ENCODE measurements at regions not wholly inside any gene's neighbourhood (a gene's known extent, or its start where the extent isn't known, plus 50 kb on each side); places are given as distances from the start of the nearest gene placed in this dataset.

DNA sequence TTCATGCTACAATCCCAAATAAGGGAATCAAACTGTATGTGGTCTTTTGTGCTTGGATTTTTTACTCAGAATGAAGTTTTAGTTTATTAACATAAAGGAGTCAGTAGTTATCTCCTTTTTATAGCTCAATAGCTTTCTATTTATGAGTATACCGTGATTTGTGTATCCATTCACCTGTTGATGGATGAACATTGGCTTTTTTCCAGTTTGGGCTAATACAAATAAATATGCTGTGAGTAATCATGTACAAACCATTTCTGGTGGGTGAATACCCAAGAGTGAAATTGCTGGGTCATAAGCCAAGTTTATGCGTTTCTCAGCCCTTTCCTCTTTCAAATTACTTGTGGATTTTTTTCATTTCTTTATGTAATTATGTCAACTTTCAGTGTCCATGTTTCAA lies 395.3 kb downstream of the OSTF1 start:
- H3K27me3 ChIP-seq (replicated peaks): no peaks in the 10 kb centered on the region
- no peak overlapping the region for H3K27ac ChIP-seq
- DNase-seq: no peak
- H3K4me3 ChIP-seq (ENCODE audit: low read depth, low read length): no peak overlapping the region
- in situ Hi-C loops (cut with HindIII; ENCODE audit: low pct_ligation_motif_present, low sequenced_read_pairs): no loop called here
- no peaks in the 10 kb centered on the region for H3K36me3 ChIP-seq (replicated peaks)
- TF ChIP-seq, protein P1, sequence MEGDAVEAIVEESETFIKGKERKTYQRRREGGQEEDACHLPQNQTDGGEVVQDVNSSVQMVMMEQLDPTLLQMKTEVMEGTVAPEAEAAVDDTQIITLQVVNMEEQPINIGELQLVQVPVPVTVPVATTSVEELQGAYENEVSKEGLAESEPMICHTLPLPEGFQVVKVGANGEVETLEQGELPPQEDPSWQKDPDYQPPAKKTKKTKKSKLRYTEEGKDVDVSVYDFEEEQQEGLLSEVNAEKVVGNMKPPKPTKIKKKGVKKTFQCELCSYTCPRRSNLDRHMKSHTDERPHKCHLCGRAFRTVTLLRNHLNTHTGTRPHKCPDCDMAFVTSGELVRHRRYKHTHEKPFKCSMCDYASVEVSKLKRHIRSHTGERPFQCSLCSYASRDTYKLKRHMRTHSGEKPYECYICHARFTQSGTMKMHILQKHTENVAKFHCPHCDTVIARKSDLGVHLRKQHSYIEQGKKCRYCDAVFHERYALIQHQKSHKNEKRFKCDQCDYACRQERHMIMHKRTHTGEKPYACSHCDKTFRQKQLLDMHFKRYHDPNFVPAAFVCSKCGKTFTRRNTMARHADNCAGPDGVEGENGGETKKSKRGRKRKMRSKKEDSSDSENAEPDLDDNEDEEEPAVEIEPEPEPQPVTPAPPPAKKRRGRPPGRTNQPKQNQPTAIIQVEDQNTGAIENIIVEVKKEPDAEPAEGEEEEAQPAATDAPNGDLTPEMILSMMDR (IDR thresholded peaks at IDR 0.05; ENCODE audit: low read depth, low read length, missing control alignments): no peak

DNA sequence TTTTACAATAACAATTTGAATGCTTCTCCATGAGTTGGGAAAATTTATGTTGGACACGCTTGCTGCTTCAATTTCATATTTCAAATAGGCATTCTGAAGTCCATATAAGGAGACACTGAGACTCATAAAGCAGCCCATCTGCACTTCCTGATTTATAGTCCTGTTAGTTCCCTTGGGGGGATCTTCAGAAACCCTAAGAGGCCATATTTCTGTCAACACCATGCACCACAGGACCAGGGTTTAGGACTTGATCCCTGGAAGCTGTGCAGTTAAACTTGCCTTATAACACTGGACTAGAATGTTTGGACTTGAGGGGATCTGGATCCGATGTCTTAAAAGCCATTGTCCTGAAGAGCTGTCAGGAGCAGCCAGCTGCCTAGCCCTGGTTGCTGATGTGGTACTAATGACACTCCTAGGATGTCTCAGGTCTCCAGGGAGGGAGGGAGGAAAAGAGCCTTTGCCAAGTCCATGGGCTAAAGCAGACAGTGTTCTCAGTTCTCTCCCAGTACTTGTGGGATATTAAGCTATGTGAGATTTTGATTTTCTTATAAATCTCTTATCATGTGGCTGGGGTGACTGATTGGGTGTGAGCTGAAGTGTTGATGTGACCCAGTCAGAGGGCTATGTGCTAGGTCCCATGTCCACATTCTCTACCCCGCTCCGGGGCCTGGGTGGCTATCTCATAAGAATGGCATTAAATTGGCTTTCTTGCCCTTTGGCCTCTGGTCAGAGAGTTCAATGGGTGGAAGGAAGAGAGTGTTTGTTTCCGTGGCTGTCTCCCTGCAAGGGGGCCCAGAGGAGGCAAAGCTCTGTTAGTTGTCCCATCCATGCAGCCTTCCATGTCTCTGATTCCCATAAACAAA lies 399.8 kb downstream of the OSTF1 start:
- DNase-seq: no peak

DNA sequence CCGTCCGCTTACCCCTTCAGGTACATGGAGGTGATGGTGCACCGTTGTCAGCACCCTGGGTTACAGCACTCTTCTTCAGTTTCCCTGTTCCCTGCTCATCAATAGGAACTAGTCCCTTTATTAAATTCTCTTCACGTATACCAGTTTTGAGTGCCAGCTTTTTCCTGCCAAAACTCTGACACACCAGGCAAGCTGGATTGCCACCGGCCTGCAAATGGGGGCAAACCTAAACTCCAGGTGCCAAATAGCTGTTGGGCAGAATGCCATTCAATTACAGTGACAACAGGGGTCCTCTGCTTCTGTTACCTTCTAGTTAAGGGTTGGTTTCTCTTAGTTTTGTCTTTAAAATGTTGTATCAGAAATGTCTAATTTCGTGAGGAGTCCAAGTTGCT lies 400.4 kb downstream of the OSTF1 start:
- no peak for DNase-seq
- Histone ChIP-seq H3K27ac (no peak overlapping the region), H3K4me3 (ENCODE audit: low read depth, low read length) (no peak overlapping the region), H3K27me3 (replicated peaks) (no peaks in the 10 kb centered on the region), H3K36me3 (replicated peaks) (no peaks in the 10 kb centered on the region)
- in situ Hi-C loops (cut with HindIII; ENCODE audit: low pct_ligation_motif_present, low sequenced_read_pairs): no loop called here
- TF ChIP-seq, protein P1 (IDR thresholded peaks at IDR 0.05; ENCODE audit: low read depth, low read length, missing control alignments): no peak

More for the DNA sequence above, 399.8 kb downstream of the OSTF1 start:
- TF ChIP-seq, protein P1 (IDR thresholded peaks at IDR 0.05; ENCODE audit: low read depth, low read length, missing control alignments): no peak
- Histone ChIP-seq H3K36me3 (replicated peaks) (no peaks in the 10 kb centered on the region), H3K27ac (no peak overlapping the region), H3K27me3 (replicated peaks) (no peaks in the 10 kb centered on the region), H3K4me3 (ENCODE audit: low read depth, low read length) (no peak overlapping the region)
- in situ Hi-C loops (cut with HindIII; ENCODE audit: low pct_ligation_motif_present, low sequenced_read_pairs): no loop called here

DNA sequence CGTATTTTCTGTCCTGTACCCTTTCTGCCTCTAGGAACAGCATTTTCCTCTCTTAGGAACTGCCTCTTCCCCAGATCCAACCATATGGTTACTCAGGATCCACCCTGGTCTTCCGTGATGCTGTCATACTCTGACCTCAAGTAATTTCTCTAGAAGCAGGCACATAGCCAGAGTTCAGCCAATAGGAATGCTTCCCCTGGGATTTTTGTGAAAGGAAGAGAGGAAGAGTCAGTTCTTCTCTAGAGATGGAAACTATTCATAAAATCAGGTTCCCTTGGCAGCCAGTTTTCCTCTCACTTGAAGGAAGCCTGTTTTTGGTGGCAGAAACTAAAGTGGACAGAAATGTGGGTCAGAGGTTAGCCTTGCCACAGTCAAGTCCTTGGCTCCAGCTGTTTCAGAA lies 400.1 kb upstream of the PCSK5 start:
- no peak overlapping the region for H3K27ac ChIP-seq
- no peaks in the 10 kb centered on the region for H3K36me3 ChIP-seq (replicated peaks)
- H3K27me3 ChIP-seq (replicated peaks): no peaks in the 10 kb centered on the region
- no peak overlapping the region for H3K4me3 ChIP-seq (ENCODE audit: low read depth, low read length)
- TF ChIP-seq, protein P1 (IDR thresholded peaks at IDR 0.05; ENCODE audit: low read depth, low read length, missing control alignments): no peak
- no peak for DNase-seq
- in situ Hi-C loops (cut with HindIII; ENCODE audit: low pct_ligation_motif_present, low sequenced_read_pairs): no loop called here

DNA sequence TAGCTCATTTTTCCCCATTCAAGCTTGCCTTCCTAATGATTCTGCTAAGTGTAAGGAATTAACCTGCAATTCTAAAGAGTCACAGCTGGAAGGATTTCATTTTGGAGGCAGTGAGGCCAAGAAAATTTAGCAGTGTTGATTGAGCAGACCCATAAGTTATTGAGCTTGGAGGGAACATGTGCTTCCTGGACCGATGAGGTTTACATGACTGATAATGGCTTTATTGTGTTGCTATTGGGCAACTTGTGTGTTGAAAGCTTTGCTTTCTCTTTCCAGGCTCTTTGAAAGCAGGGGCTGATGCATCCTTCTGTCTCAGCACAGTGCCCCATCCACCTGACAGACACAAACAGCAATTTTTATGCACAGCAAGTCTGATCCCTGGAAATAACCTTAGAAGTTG lies 398.9 kb upstream of the PCSK5 start:
- TF ChIP-seq, protein P1 (IDR thresholded peaks at IDR 0.05; ENCODE audit: low read depth, low read length, missing control alignments): no peak
- H3K4me3 ChIP-seq (ENCODE audit: low read depth, low read length): no peak overlapping the region
- DNase-seq: no peak
- H3K27ac ChIP-seq: no peak overlapping the region
- no peaks in the 10 kb centered on the region for H3K27me3 ChIP-seq (replicated peaks)
- in situ Hi-C loops (cut with HindIII; ENCODE audit: low pct_ligation_motif_present, low sequenced_read_pairs): no loop called here
- no peaks in the 10 kb centered on the region for H3K36me3 ChIP-seq (replicated peaks)

DNA sequence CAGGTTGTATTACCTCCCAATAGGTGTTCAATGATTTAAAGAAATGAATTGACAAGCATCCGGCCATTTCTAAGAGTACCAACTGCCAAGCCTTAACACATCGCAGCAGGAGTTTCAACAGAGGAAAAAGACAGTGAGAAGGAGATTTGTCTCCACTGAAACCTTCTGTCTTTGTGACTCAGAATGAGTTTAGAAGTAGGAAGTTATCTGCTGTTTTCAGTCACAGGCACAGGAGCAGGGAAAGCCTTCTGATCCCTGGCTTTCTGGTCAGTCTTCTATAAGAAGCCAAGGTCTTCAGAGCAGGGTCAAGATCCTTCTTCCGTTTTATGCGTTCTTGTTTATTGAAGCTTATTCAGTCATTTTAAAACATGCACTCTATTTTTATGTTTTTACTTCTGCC lies 390.7 kb upstream of the PCSK5 start:
- in situ Hi-C loops (cut with HindIII; ENCODE audit: low pct_ligation_motif_present, low sequenced_read_pairs): no loop called here
- Histone ChIP-seq H3K36me3 (replicated peaks) (no peaks in the 10 kb centered on the region), H3K4me3 (ENCODE audit: low read depth, low read length) (no peak overlapping the region), H3K27ac (no peak overlapping the region), H3K27me3 (replicated peaks) (no peaks in the 10 kb centered on the region)
- no peak for DNase-seq
- TF ChIP-seq, protein P1 (IDR thresholded peaks at IDR 0.05; ENCODE audit: low read depth, low read length, missing control alignments): no peak

Data from brain microvascular endothelial cell (primary cell).